K562 (cell line): ENCODE measurements at regions not wholly inside any gene's neighbourhood (a gene's known extent, or its start where the extent isn't known, plus 50 kb on each side); places are given as distances from the start of the nearest gene placed in this dataset.

Experiments used
- ATAC-seq: fragments of 200-7000 bp; cut with Tn5 transposase; 3 replicates; pipeline ENCODE4 v1.9.1; 2020; ENCODE audit warnings: moderate library complexity
- BruUV-seq: library from RNA; stranded (reverse); fragments of 400-500 nt; replicated peaks from 2 replicates; lab custom pipeline; 2021; lab: Mats Ljungman, UMichigan
- CTCF ChIA-PET: fragments of 300-600 bp; formaldehyde crosslinking; extraction: SDS; loops from one replicate; lab custom pipeline; 2021; ENCODE audit warnings: low intra/inter-chr PET ratio; lab: Yijun Ruan, JAX
- POLR2A ChIA-PET: fragments of 300-600, 350-650 bp; sonication (Branson Sonifier 250); formaldehyde crosslinking; extraction: SDS; loops from one replicate; lab custom pipeline; 2021; ENCODE audit warnings: antibody characterized with exemption, inconsistent platforms; lab: Yijun Ruan, JAX
- DNase-seq, 4 experiments: peaks; one replicate each; pipeline versions ENCODE4 v3.0.0 to v3.0.0-alpha.2; 2011 to 2018; ENCODE audit warnings: low spot score in 3 of 4, mixed read lengths in 3 of 4; ENCODE audit errors: extremely low read depth in 1 of 4
- FAIRE-seq: peaks from 2 replicates; lab custom pipeline; 2011; peaks lifted over from hg19 to GRCh38; lab: Jason Lieb, UNC
- H2AFZ ChIP-seq: 2 replicates; pipeline ENCODE4 v1.6.0; 2011; ENCODE audit warnings: low read depth, low read length, control low read depth, inconsistent platforms
- H3K27ac ChIP-seq: fragments of 200-600 bp; 3 replicates; pipeline ENCODE4 v1.8.0; 2011; ENCODE audit warnings: low read depth, mild to moderate bottlenecking, control low read depth, inconsistent platforms, low read length, moderate library complexity, mixed read lengths; ENCODE audit errors: extremely low read depth
- H3K27me3 ChIP-seq, 2 experiments: fragments of 300-600 bp in 1 of 2; 2 replicates in 1 of 2; 3 replicates in 1 of 2; pipeline versions ENCODE4 v1.6.0 to v1.8.0; 2011; ENCODE audit warnings: inconsistent platforms in 2 of 2, low read length in 2 of 2, mild to moderate bottlenecking in 1 of 2, mixed read lengths in 1 of 2, moderate library complexity in 1 of 2; ENCODE audit not compliant: control insufficient read depth in 2 of 2, insufficient read depth in 2 of 2
- H3K36me3 ChIP-seq: fragments of 300-600 bp; 3 replicates; pipeline ENCODE4 v1.8.0; 2011; ENCODE audit warnings: mild to moderate bottlenecking, low read length, inconsistent platforms; ENCODE audit not compliant: control insufficient read depth, insufficient read depth
- H3K4me1 ChIP-seq, 2 experiments: fragments of 200-600 bp in 1 of 2; replicated peaks in 1 of 2; 2 replicates in 1 of 2; 3 replicates in 1 of 2; pipeline versions ENCODE4 v1.5.1 to v1.8.0; 2011; ENCODE audit warnings: inconsistent platforms in 2 of 2, low read length in 2 of 2, mild to moderate bottlenecking in 1 of 2, mixed read lengths in 1 of 2, moderate library complexity in 1 of 2; ENCODE audit not compliant: control insufficient read depth in 2 of 2, insufficient read depth in 2 of 2
- H3K4me2 ChIP-seq: 2 replicates; pipeline ENCODE4 v1.6.1; 2011; ENCODE audit warnings: low read length, control low read depth, inconsistent platforms, mixed read lengths; ENCODE audit not compliant: insufficient read depth
- H3K4me3 ChIP-seq: fragments of 200-600 bp; sonication (generic), shearing (Covaris generic); 2 replicates; pipeline ENCODE4 v1.5.1; 2016; ENCODE audit warnings: control low read depth, inconsistent platforms
- H3K79me2 ChIP-seq: fragments of 200-600 bp; 3 replicates; pipeline ENCODE4 v1.8.0; 2011; ENCODE audit warnings: low read length, inconsistent platforms; ENCODE audit not compliant: control insufficient read depth, insufficient read depth
- H3K9ac ChIP-seq, 2 experiments: 2 replicates each; pipeline versions ENCODE4 v1.6.0 to v1.6.1; 2011; ENCODE audit warnings: low read depth in 2 of 2, low read length in 2 of 2, control low read depth in 1 of 2, inconsistent platforms in 1 of 2, mild to moderate bottlenecking in 1 of 2, mixed read lengths in 1 of 2; ENCODE audit not compliant: insufficient read depth in 1 of 2
- H3K9me1 ChIP-seq: one replicate; pipeline ENCODE4 v1.6.0; 2011; ENCODE audit warnings: inconsistent platforms, mild to moderate bottlenecking, low read length, moderate library complexity; ENCODE audit not compliant: control insufficient read depth, insufficient read depth
- H3K9me3 ChIP-seq: replicated peaks from 2 replicates; pipeline ENCODE4 v1.5.1; 2011; ENCODE audit warnings: low read depth, low read length, inconsistent platforms; ENCODE audit not compliant: control insufficient read depth, insufficient read depth
- H4K20me1 ChIP-seq: replicated peaks from 2 replicates; pipeline ENCODE4 v1.6.1; 2011; ENCODE audit warnings: low read length, inconsistent platforms, mixed read lengths; ENCODE audit not compliant: control insufficient read depth, insufficient read depth
- ARID2 ChIP-seq: fragments of 450-650 bp; IDR thresholded peaks from 2 replicates; pipeline ENCODE4 v1.6.1; 2017; ENCODE audit warnings: antibody characterized with exemption, mild to moderate bottlenecking
- MECOM ChIP-seq: fragments of 250-450 bp; sonication (Bioruptor Pico); IDR thresholded peaks from 2 replicates; pipeline ENCODE4 v1.8.0; 2022; ENCODE audit warnings: inconsistent platforms
- MEF2D ChIP-seq: conservative IDR thresholded peaks from 2 replicates; pipeline ENCODE4 v1.6.1; 2016; ENCODE audit warnings: low read depth, missing genetic modification characterization, missing compliant biosample characterization
- MXI1 ChIP-seq: IDR thresholded peaks from 2 replicates; pipeline ENCODE4 v1.6.1; 2011; ENCODE audit warnings: low read depth, mild to moderate bottlenecking, improper control_type of control experiment, low read length
- ZNF318 ChIP-seq, 2 experiments: fragments of 450-650 bp; IDR thresholded peaks; 2 replicates each; pipeline ENCODE4 v1.6.1; 2016; ENCODE audit warnings: mild to moderate bottlenecking in 2 of 2, borderline replicate concordance in 1 of 2, low read depth in 1 of 2, moderate library complexity in 1 of 2
- ZNF592 ChIP-seq: fragments of 450-650 bp; IDR thresholded peaks from 2 replicates; pipeline ENCODE4 v1.6.1; 2017; ENCODE audit warnings: antibody characterized with exemption, mild to moderate bottlenecking
- ZNF707 ChIP-seq: fragments of 250-450 bp; sonication (Bioruptor Pico); conservative IDR thresholded peaks from 2 replicates; pipeline ENCODE4 v1.8.0; 2022; ENCODE audit warnings: inconsistent platforms, mild to moderate bottlenecking, moderate library complexity
- WGBS: fragments of 100-300 bp; shearing (Covaris generic); methylation state at CpG from one replicate; pipeline ENCODE4 v1.1.6; 2016; ENCODE audit warnings: low coverage, mixed read lengths; ENCODE audit not compliant: insufficient coverage; ENCODE audit errors: missing lambda C conversion rate; 5-methylcytosine and 5-hydroxymethylcytosine counted together
- in situ Hi-C: fragments of 300-500 bp; cut with MboI; formaldehyde crosslinking; loops from 4 replicates; pipeline ENCODE4 v1.15.0; 2018; ENCODE audit warnings: inconsistent platforms, mixed read lengths
- intact Hi-C: fragments of 100-400 bp; cut with micrococcal nuclease; formaldehyde crosslinking; loops from 2 replicates; pipeline ENCODE4 v1.14.2; 2022

- TF ChIP-seq ZNF318 (IDR thresholded peaks at IDR 0.05; ENCODE audit: borderline replicate concordance in 1 of 2, low read depth in 1 of 2) (no peak), ZNF707 (CRISPR knock-in tag) (no peak)
These were observed 307.4 kb upstream of the POU3F3 start (continued) for GRCh38 chr2:104546537-104546936.

GRCh38 chr2:104547221-104547620, 306.7 kb upstream of the POU3F3 start:
- DNase-seq (no peak), FAIRE-seq (no peak), ATAC-seq (no peak)
- Histone ChIP-seq H3K9me3 (no peaks in the 10 kb centered on the region), H3K4me2 (no peak overlapping the region), H3K4me3 (no peak overlapping the region), H3K27me3 (no peaks in the 10 kb centered on the region; a peak in 1 of 5 replicates), H3K9me1 (no peaks in the 10 kb centered on the region), H3K27ac (no peak overlapping the region), H3K79me2 (no peaks in the 10 kb centered on the region), H3K4me1 (no peaks in the 10 kb centered on the region), H3K36me3 (no peaks in the 10 kb centered on the region), H4K20me1 (no peaks in the 10 kb centered on the region), H3K9ac (no peak overlapping the region), H2AFZ (no peak overlapping the region)
- no peak for TF ChIP-seq MEF2D
- TF ChIP-seq MXI1 = no peak
- no peak for TF ChIP-seq ARID2
- no peak for TF ChIP-seq MECOM
- TF ChIP-seq ZNF592 = no peak
- CTCF ChIA-PET = no interaction called here
- in situ Hi-C loops = no loop called here
- POLR2A ChIA-PET = no interaction called here
- intact Hi-C loops = no loop called here
- no TSS peak for BruUV-seq
- WGBS = 1% methylated on average over 7 of the region's 7 CpGs
